SU-DHL-6 (cell line): ENCODE measurements at regions not wholly inside any gene's neighbourhood (a gene's known extent, or its start where the extent isn't known, plus 50 kb on each side); places are given as distances from the start of the nearest gene placed in this dataset.

Experiments used
- H2AFZ ChIP-seq: fragments of 200-600 bp; sonication (generic); 2 replicates; pipeline ENCODE4 v1.6.1; 2014; ENCODE audit warnings: low read depth, mild to moderate bottlenecking, moderate library complexity, mixed read lengths, antibody characterized with exemption, low read length; ENCODE audit not compliant: severe bottlenecking
- H3F3A ChIP-seq: fragments of 200-600 bp; shearing (Covaris generic); 2 replicates; pipeline ENCODE4 v1.6.0; 2016; ENCODE audit warnings: antibody characterized with exemption, mild to moderate bottlenecking; ENCODE audit not compliant: insufficient read depth
- H3K27ac ChIP-seq: fragments of 200-600 bp; sonication (generic); 2 replicates; pipeline ENCODE4 v1.5.1; 2016; ENCODE audit warnings: low read depth, mild to moderate bottlenecking, low read length, moderate library complexity, mixed read lengths
- H3K27me3 ChIP-seq: fragments of 200-600 bp; sonication (generic), shearing (Covaris generic); 2 replicates; pipeline ENCODE4 v1.6.0; 2014; ENCODE audit warnings: mild to moderate bottlenecking, low read length
- H3K36me3 ChIP-seq: fragments of 200-600 bp; sonication (generic); 2 replicates; pipeline ENCODE4 v1.6.1; 2014; ENCODE audit warnings: mild to moderate bottlenecking, low read length, mixed read lengths
- H3K4me2 ChIP-seq: fragments of 300-600, 200-600 bp; shearing (Covaris generic), sonication (generic); 2 replicates; pipeline ENCODE4 v1.6.0; 2014; ENCODE audit warnings: low read length, low read depth, mild to moderate bottlenecking; ENCODE audit not compliant: poor library complexity, severe bottlenecking
- H3K4me3 ChIP-seq: fragments of 200-600 bp; sonication (generic); 2 replicates; pipeline ENCODE4 v1.5.1; 2014; ENCODE audit warnings: antibody characterized with exemption, low read length, mild to moderate bottlenecking, mixed read lengths; ENCODE audit not compliant: insufficient read depth, poor library complexity, severe bottlenecking
- H3K79me2 ChIP-seq: fragments of 200-600 bp; sonication (generic); 2 replicates; pipeline ENCODE4 v1.6.1; 2014; ENCODE audit warnings: mild to moderate bottlenecking, low read length, moderate library complexity; ENCODE audit not compliant: insufficient read depth
- H3K9ac ChIP-seq: fragments of 200-600 bp; sonication (generic); 2 replicates; pipeline ENCODE4 v1.7.0; 2014; ENCODE audit warnings: mild to moderate bottlenecking, low read length
- H3K9me2 ChIP-seq: fragments of 200-600 bp; sonication (generic); replicated peaks from 2 replicates; pipeline ENCODE4 v1.6.1; 2014; ENCODE audit warnings: low read length; ENCODE audit not compliant: insufficient read depth
- H3K9me3 ChIP-seq: fragments of 200-600 bp; sonication (generic); 2 replicates; pipeline ENCODE4 v1.6.1; 2014; ENCODE audit warnings: low read length, mixed read lengths; ENCODE audit not compliant: insufficient read depth
- H4K20me1 ChIP-seq: fragments of 200-600 bp; sonication (generic); 2 replicates; pipeline ENCODE4 v1.6.1; 2014; ENCODE audit warnings: low read depth, mild to moderate bottlenecking, antibody characterized with exemption, low read length, moderate library complexity, mixed read lengths
- CTCF ChIP-seq: fragments of 200-600 bp; sonication (generic); IDR thresholded peaks from one replicate; pipeline ENCODE4 v1.5.1; 2017; ENCODE audit warnings: antibody characterized with exemption, mild to moderate bottlenecking, low read length, moderate library complexity; ENCODE audit not compliant: insufficient read depth, poor library complexity, severe bottlenecking
- EZH2phosphoT487 ChIP-seq: fragments of 200-600 bp; sonication (generic), shearing (Covaris generic); conservative IDR thresholded peaks from 2 replicates; pipeline ENCODE4 v1.6.1; 2018; ENCODE audit warnings: mild to moderate bottlenecking, antibody characterized with exemption, low read length, moderate library complexity, mixed read lengths

- Histone ChIP-seq H3K36me3 (no peaks in the 10 kb centered on the region), H2AFZ (no peak overlapping the region), H3K4me2 (no peak overlapping the region), H3K9me2 (no peaks in the 10 kb centered on the region), H3K79me2 (no peaks in the 10 kb centered on the region), H3K4me3 (no peak overlapping the region), H3K27ac (no peak overlapping the region), H3F3A (no peaks in the 10 kb centered on the region), H4K20me1 (no peaks in the 10 kb centered on the region), H3K9me3 (no peaks in the 10 kb centered on the region), H3K9ac (no peak overlapping the region), H3K27me3 (no peaks in the 10 kb centered on the region; the same call in 1 of the 2 replicates)
- TF ChIP-seq CTCF (no peak), EZH2phosphoT487 (no peak)
Observed at GRCh38 chr18:78868330-78869316, 111.0 kb upstream of the SALL3 start.

GRCh38 chr18:78871618-78872017 lies 108.0 kb upstream of the SALL3 start:
- Histone ChIP-seq H4K20me1 (no peaks in the 10 kb centered on the region), H3K9me3 (no peaks in the 10 kb centered on the region), H2AFZ (no peak overlapping the region), H3K4me3 (no peak overlapping the region), H3K27ac (no peak overlapping the region), H3K9me2 (no peaks in the 10 kb centered on the region), H3K79me2 (no peaks in the 10 kb centered on the region), H3F3A (no peaks in the 10 kb centered on the region), H3K4me2 (no peak overlapping the region), H3K36me3 (no peaks in the 10 kb centered on the region), H3K27me3 (no peaks in the 10 kb centered on the region; the same call in 1 of the 2 replicates), H3K9ac (no peak overlapping the region)
- TF ChIP-seq EZH2phosphoT487 (no peak), CTCF (no peak)

- TF ChIP-seq CTCF (no peak), EZH2phosphoT487 (no peak)
- no peaks in the 10 kb centered on the region; the same call in 1 of the 2 replicates for H3K27me3 ChIP-seq
- H3K4me3 ChIP-seq = no peak overlapping the region
- H3K27ac ChIP-seq = no peak overlapping the region
- no peaks in the 10 kb centered on the region for H3F3A ChIP-seq
- H4K20me1 ChIP-seq = no peaks in the 10 kb centered on the region
- H3K36me3 ChIP-seq = no peaks in the 10 kb centered on the region
- H3K9me2 ChIP-seq = no peaks in the 10 kb centered on the region
- no peak overlapping the region for H3K4me2 ChIP-seq
- no peaks in the 10 kb centered on the region for H3K79me2 ChIP-seq
- H3K9ac ChIP-seq = no peak overlapping the region
- no peaks in the 10 kb centered on the region for H3K9me3 ChIP-seq
- no peak overlapping the region for H2AFZ ChIP-seq
Observed at GRCh38 chr18:78873926-78874500, 105.6 kb upstream of the SALL3 start.
